ENCODE measurements at regions not wholly inside any gene's neighbourhood (a gene's known extent, or its start where the extent isn't known, plus 50 kb on each side); places are given as distances from the start of the nearest gene placed in this dataset.

DNA sequence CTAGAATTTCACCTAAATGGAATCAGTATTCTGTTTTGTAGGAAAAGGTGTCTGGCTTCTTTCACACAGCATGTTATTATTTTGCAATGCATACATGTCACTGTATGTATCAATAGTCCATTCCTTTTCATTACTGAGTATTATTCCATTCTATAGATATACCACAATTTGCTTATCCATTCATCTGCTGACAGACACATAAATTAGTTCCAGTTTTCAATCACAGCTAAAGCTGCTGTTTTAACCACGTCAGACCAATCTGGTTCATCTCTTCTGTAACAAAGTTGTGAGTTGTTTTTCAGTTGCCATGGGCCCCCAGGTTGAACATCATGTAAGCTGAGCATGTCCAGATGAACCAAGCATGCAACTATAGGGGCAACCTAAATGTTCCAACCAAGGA is 282.1 kb upstream of the MKLN1 start:
- TF ChIP-seq TAF1 (IDR thresholded peaks at IDR 0.05; ENCODE audit: low read depth) (no peak), RAD21 (IDR thresholded peaks at IDR 0.05; ENCODE audit: low read depth) (no peak), FOXM1 (IDR thresholded peaks at IDR 0.05; ENCODE audit: borderline replicate concordance, low read depth) (no peak), USF1 (IDR thresholded peaks at IDR 0.05) (no peak), NFIC (IDR thresholded peaks at IDR 0.05) (no peak), CEBPB (IDR thresholded peaks at IDR 0.05) (no peak), TEAD4 (IDR thresholded peaks at IDR 0.05) (no peak), EGR1 (IDR thresholded peaks at IDR 0.05) (no peak), EP300 (IDR thresholded peaks at IDR 0.05; ENCODE audit: borderline replicate concordance) (no peak)
- TF ChIP-seq, protein P1, sequence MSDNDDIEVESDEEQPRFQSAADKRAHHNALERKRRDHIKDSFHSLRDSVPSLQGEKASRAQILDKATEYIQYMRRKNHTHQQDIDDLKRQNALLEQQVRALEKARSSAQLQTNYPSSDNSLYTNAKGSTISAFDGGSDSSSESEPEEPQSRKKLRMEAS (IDR thresholded peaks at IDR 0.05): no peak
- TF ChIP-seq, protein P2, sequence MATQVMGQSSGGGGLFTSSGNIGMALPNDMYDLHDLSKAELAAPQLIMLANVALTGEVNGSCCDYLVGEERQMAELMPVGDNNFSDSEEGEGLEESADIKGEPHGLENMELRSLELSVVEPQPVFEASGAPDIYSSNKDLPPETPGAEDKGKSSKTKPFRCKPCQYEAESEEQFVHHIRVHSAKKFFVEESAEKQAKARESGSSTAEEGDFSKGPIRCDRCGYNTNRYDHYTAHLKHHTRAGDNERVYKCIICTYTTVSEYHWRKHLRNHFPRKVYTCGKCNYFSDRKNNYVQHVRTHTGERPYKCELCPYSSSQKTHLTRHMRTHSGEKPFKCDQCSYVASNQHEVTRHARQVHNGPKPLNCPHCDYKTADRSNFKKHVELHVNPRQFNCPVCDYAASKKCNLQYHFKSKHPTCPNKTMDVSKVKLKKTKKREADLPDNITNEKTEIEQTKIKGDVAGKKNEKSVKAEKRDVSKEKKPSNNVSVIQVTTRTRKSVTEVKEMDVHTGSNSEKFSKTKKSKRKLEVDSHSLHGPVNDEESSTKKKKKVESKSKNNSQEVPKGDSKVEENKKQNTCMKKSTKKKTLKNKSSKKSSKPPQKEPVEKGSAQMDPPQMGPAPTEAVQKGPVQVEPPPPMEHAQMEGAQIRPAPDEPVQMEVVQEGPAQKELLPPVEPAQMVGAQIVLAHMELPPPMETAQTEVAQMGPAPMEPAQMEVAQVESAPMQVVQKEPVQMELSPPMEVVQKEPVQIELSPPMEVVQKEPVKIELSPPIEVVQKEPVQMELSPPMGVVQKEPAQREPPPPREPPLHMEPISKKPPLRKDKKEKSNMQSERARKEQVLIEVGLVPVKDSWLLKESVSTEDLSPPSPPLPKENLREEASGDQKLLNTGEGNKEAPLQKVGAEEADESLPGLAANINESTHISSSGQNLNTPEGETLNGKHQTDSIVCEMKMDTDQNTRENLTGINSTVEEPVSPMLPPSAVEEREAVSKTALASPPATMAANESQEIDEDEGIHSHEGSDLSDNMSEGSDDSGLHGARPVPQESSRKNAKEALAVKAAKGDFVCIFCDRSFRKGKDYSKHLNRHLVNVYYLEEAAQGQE (IDR thresholded peaks at IDR 0.05; ENCODE audit: low read depth): no peak

- TF ChIP-seq TAF1 (IDR thresholded peaks at IDR 0.05; ENCODE audit: low read depth) (no peak), YY1 (IDR thresholded peaks at IDR 0.05; ENCODE audit: low read depth) (no peak), CREB1 (IDR thresholded peaks at IDR 0.05; ENCODE audit: low read depth) (no peak), CEBPB (IDR thresholded peaks at IDR 0.05) (no peak), TEAD4 (IDR thresholded peaks at IDR 0.05) (no peak), EP300 (IDR thresholded peaks at IDR 0.05; ENCODE audit: borderline replicate concordance) (no peak), ZBTB7A (IDR thresholded peaks at IDR 0.05; ENCODE audit: low read depth) (no peak), TCF12 (IDR thresholded peaks at IDR 0.05; ENCODE audit: low read depth) (no peak), NFIC (IDR thresholded peaks at IDR 0.05) (no peak), FOXM1 (IDR thresholded peaks at IDR 0.05; ENCODE audit: borderline replicate concordance, low read depth) (no peak), EGR1 (IDR thresholded peaks at IDR 0.05) (no peak), RAD21 (IDR thresholded peaks at IDR 0.05; ENCODE audit: low read depth) (no peak)
- TF ChIP-seq, protein P2 (IDR thresholded peaks at IDR 0.05; ENCODE audit: low read depth): no peak
- TF ChIP-seq, protein P1 (IDR thresholded peaks at IDR 0.05): no peak
These were observed 281.4 kb upstream of the MKLN1 start for GRCh38 chr7:131046246-131046645.

GRCh38 chr7:131047651-131048304 is 279.9 kb upstream of the MKLN1 start:
- no peak for TF ChIP-seq RAD21 (IDR thresholded peaks at IDR 0.05; ENCODE audit: low read depth)
- TF ChIP-seq TEAD4 (IDR thresholded peaks at IDR 0.05): no peak
- TF ChIP-seq CEBPB (IDR thresholded peaks at IDR 0.05): no peak
- no peak for TF ChIP-seq TAF1 (IDR thresholded peaks at IDR 0.05; ENCODE audit: low read depth)
- TF ChIP-seq, protein P1 (IDR thresholded peaks at IDR 0.05): no peak
- TF ChIP-seq YY1 (IDR thresholded peaks at IDR 0.05; ENCODE audit: low read depth): no peak
- no peak for TF ChIP-seq NFIC (IDR thresholded peaks at IDR 0.05)
- TF ChIP-seq, protein P2 (IDR thresholded peaks at IDR 0.05; ENCODE audit: low read depth): no peak
- no peak for TF ChIP-seq USF1 (IDR thresholded peaks at IDR 0.05)

- TF ChIP-seq ZBTB7A (IDR thresholded peaks at IDR 0.05; ENCODE audit: low read depth): no peak
- no peak for TF ChIP-seq TEAD4 (IDR thresholded peaks at IDR 0.05)
- TF ChIP-seq USF1 (IDR thresholded peaks at IDR 0.05): no peak
- no peak for TF ChIP-seq CREB1 (IDR thresholded peaks at IDR 0.05; ENCODE audit: low read depth)
- no peak for TF ChIP-seq NFIC (IDR thresholded peaks at IDR 0.05)
- no peak for TF ChIP-seq TCF12 (IDR thresholded peaks at IDR 0.05; ENCODE audit: low read depth)
- TF ChIP-seq EP300 (IDR thresholded peaks at IDR 0.05; ENCODE audit: borderline replicate concordance): no peak
These were observed 276.4 kb upstream of the MKLN1 start for GRCh38 chr7:131051304-131051703.

Data from Ishikawa (cell line).